ENCODE measurements at regions not wholly inside any gene's neighbourhood (a gene's known extent, or its start where the extent isn't known, plus 50 kb on each side); places are given as distances from the start of the nearest gene placed in this dataset.

- TF ChIP-seq GATA3 (IDR thresholded peaks at IDR 0.05; ENCODE audit: low read depth, low read length): no peak
- TF ChIP-seq GATA2 (IDR thresholded peaks at IDR 0.05; ENCODE audit: low read depth, low read length): no peak
These were observed 280.3 kb upstream of the THBS1 start for GRCh38 chr15:39300451-39301153.

All from SH-SY5Y (cell line).